OCI-LY3 (cell line): ENCODE measurements at regions not wholly inside any gene's neighbourhood (a gene's known extent, or its start where the extent isn't known, plus 50 kb on each side); places are given as distances from the start of the nearest gene placed in this dataset.
"Not testable (repeated sequence)": the region's sequence is repeated elsewhere in the genome, so short reads cannot be mapped to it uniquely, and the experiment has no call there.

Source experiments
- CTCF ChIP-seq: fragments of 200-600, 300-600 bp; sonication (generic); IDR thresholded peaks from 2 replicates; pipeline ENCODE4 v1.5.1; 2014; ENCODE audit warnings: antibody characterized with exemption, low read length, low read depth
- EZH2phosphoT487 ChIP-seq: fragments of 200-600 bp; shearing (Covaris generic); IDR thresholded peaks from 2 replicates; pipeline ENCODE4 v1.6.1; 2018; ENCODE audit warnings: antibody characterized with exemption, mixed run types, low read depth

GRCh38 chr22:48482198-48482597 is 1345.5 kb downstream of the BRD1 start:
- TF ChIP-seq CTCF, EZH2phosphoT487: not testable (repeated sequence)
